HepG2 (cell line): ENCODE measurements at regions not wholly inside any gene's neighbourhood (a gene's known extent, or its start where the extent isn't known, plus 50 kb on each side); places are given as distances from the start of the nearest gene placed in this dataset.

Source experiments
- ATAC-seq: fragments of 200-7000 bp; cut with Tn5 transposase; 3 replicates; pipeline ENCODE4 v1.9.1; 2020; ENCODE audit warnings: mild to moderate bottlenecking, moderate library complexity
- BruUV-seq: library from RNA; stranded (reverse); fragments of 400-500 nt; replicated peaks from 2 replicates; lab custom pipeline; 2021; lab: Mats Ljungman, UMichigan
- CTCF ChIA-PET: fragments of 300-600 bp; formaldehyde crosslinking; extraction: SDS; loops from one replicate; lab custom pipeline; 2021; ENCODE audit warnings: low total read pairs, inconsistent platforms, low intra/inter-chr PET ratio; lab: Yijun Ruan, JAX
- POLR2A ChIA-PET: fragments of 350-600 bp; sonication (Branson Sonifier 250); formaldehyde crosslinking; loops from one replicate; lab custom pipeline; 2020; ENCODE audit warnings: antibody characterized with exemption, inconsistent platforms; lab: Yijun Ruan, JAX
- DNase-seq: peaks from one replicate; pipeline ENCODE4 v3.0.0-alpha.2; 2015; ENCODE audit warnings: low spot score
- FAIRE-seq: peaks from 3 replicates; lab custom pipeline; 2011; peaks lifted over from hg19 to GRCh38; lab: Jason Lieb, UNC
- H2AFZ ChIP-seq: one replicate; pipeline ENCODE4 v1.6.1; 2011; ENCODE audit warnings: low read length, inconsistent platforms
- H3K27ac ChIP-seq: fragments of 300-600 bp; 3 replicates; pipeline ENCODE4 v1.8.0; 2011; ENCODE audit warnings: mixed run types, mild to moderate bottlenecking, mixed read lengths, low read length, inconsistent platforms; ENCODE audit not compliant: insufficient read depth; ENCODE audit errors: extremely low read length
- H3K27me3 ChIP-seq, 2 experiments: fragments of 200-600 bp in 1 of 2; 2 replicates in 1 of 2; 3 replicates in 1 of 2; pipeline versions ENCODE4 v1.6.0 to v1.8.0; 2011; ENCODE audit warnings: low read length in 2 of 2, mild to moderate bottlenecking in 2 of 2, moderate library complexity in 2 of 2, inconsistent platforms in 1 of 2; ENCODE audit not compliant: insufficient read depth in 2 of 2, control insufficient read depth in 1 of 2
- H3K36me3 ChIP-seq, 2 experiments: fragments of 200-600 bp in 1 of 2; replicated peaks in 1 of 2; 2 replicates in 1 of 2; 3 replicates in 1 of 2; pipeline versions ENCODE4 v1.5.1 to v1.8.0; 2011; ENCODE audit warnings: low read length in 2 of 2, inconsistent platforms in 1 of 2; ENCODE audit not compliant: insufficient read depth in 2 of 2, control insufficient read depth in 1 of 2
- H3K4me1 ChIP-seq: 2 replicates; pipeline ENCODE4 v1.5.1; 2012; ENCODE audit warnings: low read length, inconsistent platforms; ENCODE audit not compliant: insufficient read depth
- H3K4me2 ChIP-seq: 2 replicates; pipeline ENCODE4 v1.6.0; 2011; ENCODE audit warnings: low read depth, low read length, inconsistent platforms
- H3K4me3 ChIP-seq, 3 experiments: fragments of 200-600 bp in 1 of 3; sonication (generic), shearing (Covaris generic) in 1 of 3; replicated peaks in 1 of 3; 2 replicates each; pipeline ENCODE4 v1.5.1; 2011 to 2016; ENCODE audit warnings: low read length in 3 of 3, inconsistent platforms in 2 of 3, low read depth in 2 of 3, mild to moderate bottlenecking in 2 of 3, control low read depth in 1 of 3, mixed read lengths in 1 of 3; ENCODE audit not compliant: insufficient read depth in 1 of 3
- H3K79me2 ChIP-seq: one replicate; pipeline ENCODE4 v1.6.1; 2011; ENCODE audit warnings: low read length, inconsistent platforms; ENCODE audit not compliant: insufficient read depth
- H3K9ac ChIP-seq: 2 replicates; pipeline ENCODE4 v1.6.0; 2011; ENCODE audit warnings: mild to moderate bottlenecking, low read depth, low read length, inconsistent platforms; ENCODE audit not compliant: insufficient read depth
- H3K9me3 ChIP-seq: 2 replicates; pipeline ENCODE4 v1.5.1; 2012; ENCODE audit warnings: mild to moderate bottlenecking, low read length
- H4K20me1 ChIP-seq: 2 replicates; pipeline ENCODE4 v1.6.0; 2011; ENCODE audit warnings: inconsistent platforms, mild to moderate bottlenecking, low read length, moderate library complexity; ENCODE audit not compliant: insufficient read depth
- CHD4 ChIP-seq: fragments of 200-600 bp; sonication (generic); IDR thresholded peaks from 2 replicates; pipeline ENCODE4 v1.7.0; 2017; ENCODE audit warnings: mild to moderate bottlenecking, low read length, borderline replicate concordance
- LRRFIP1 ChIP-seq: sonication (generic); formaldehyde crosslinking; conservative IDR thresholded peaks from 2 replicates; pipeline ENCODE4 v1.4.0; 2020; ENCODE audit warnings: missing genetic modification reagents
- POLR2AphosphoS2 ChIP-seq: IDR thresholded peaks from 2 replicates; pipeline ENCODE4 v1.6.1; 2011; ENCODE audit warnings: low read depth, low read length, improper control_type of control experiment
- ZFP90 ChIP-seq: sonication (generic); formaldehyde crosslinking; IDR thresholded peaks from 2 replicates; pipeline ENCODE4 v1.8.0; 2022; ENCODE audit warnings: missing genetic modification reagents, mild to moderate bottlenecking, inconsistent platforms, borderline replicate concordance
- ZNF350 ChIP-seq: sonication (generic); formaldehyde crosslinking; IDR thresholded peaks from 2 replicates; pipeline ENCODE4 v1.4.0; 2020; ENCODE audit warnings: mild to moderate bottlenecking, low read depth, missing genetic modification reagents, borderline replicate concordance
- ZNF407 ChIP-seq: sonication (generic); formaldehyde crosslinking; IDR thresholded peaks from one replicate; pipeline ENCODE4 v1.5.1; 2020; ENCODE audit warnings: mild to moderate bottlenecking, missing genetic modification reagents; ENCODE audit errors: not compliant biosample characterization
- ZNF639 ChIP-seq: conservative IDR thresholded peaks from 2 replicates; pipeline ENCODE4 v1.6.1; 2018; ENCODE audit warnings: missing genetic modification reagents
- ZNF713 ChIP-seq: sonication (generic); formaldehyde crosslinking; IDR thresholded peaks from 2 replicates; pipeline ENCODE4 v1.4.0; 2020; ENCODE audit warnings: mild to moderate bottlenecking, missing genetic modification reagents
- ZNF766 ChIP-seq: sonication (generic); formaldehyde crosslinking; IDR thresholded peaks from 2 replicates; pipeline ENCODE4 v1.5.0; 2020; ENCODE audit warnings: missing genetic modification reagents, borderline replicate concordance
- ZSCAN22 ChIP-seq: sonication (generic); formaldehyde crosslinking; IDR thresholded peaks from 2 replicates; pipeline ENCODE4 v1.4.0; 2020; ENCODE audit warnings: mild to moderate bottlenecking, missing genetic modification reagents
- WGBS: methylation state at CpG from one replicate; pipeline ENCODE4 v1.1.6; 2017; ENCODE audit warnings: low lambda C conversion rate; 5-methylcytosine and 5-hydroxymethylcytosine counted together
- in situ Hi-C: cut with HindIII; loops from 2 replicates; pipeline ENCODE4 v1.10.0; 2017; ENCODE audit warnings: low pct_unique_long_range_greater_than_20kb; ENCODE audit not compliant: extremely low pct_ligation_motif_present
- intact Hi-C: fragments of 100-400 bp; cut with micrococcal nuclease; formaldehyde crosslinking; loops from one replicate; pipeline ENCODE4 v1.10.0; 2022; ENCODE audit not compliant: unreplicated experiment

- Histone ChIP-seq H2AFZ (no peak overlapping the region), H3K27me3 (no peaks in the 10 kb centered on the region), H3K9me3 (peaks cover 93% of the 10 kb centered on the region), H4K20me1 (no peaks in the 10 kb centered on the region), H3K27ac (no peak overlapping the region), H3K9ac (no peak overlapping the region), H3K4me3 (no peak overlapping the region), H3K36me3 (no peaks in the 10 kb centered on the region), H3K4me2 (no peak overlapping the region), H3K4me1 (no peaks in the 10 kb centered on the region), H3K79me2 (no peaks in the 10 kb centered on the region)
- DNase-seq (no peak), FAIRE-seq (no peak), ATAC-seq (no peak)
- intact Hi-C loops = no loop called here
- 0% methylated on average over 1 of the region's 1 CpG for WGBS
- BruUV-seq = no TSS peak
- ChIA-PET CTCF (no interaction called here), POLR2A (no interaction called here)
- in situ Hi-C loops = no loop called here
- no peak for TF ChIP-seq CHD4
- TF ChIP-seq ZFP90 (CRISPR knock-in tag) = no peak
- TF ChIP-seq ZSCAN22 (CRISPR knock-in tag) = no peak
- no peak for TF ChIP-seq ZNF639
- TF ChIP-seq ZNF350 = no peak
- TF ChIP-seq ZNF713 (CRISPR knock-in tag) = no peak
- no peak for TF ChIP-seq ZNF407 (CRISPR knock-in tag)
- no peak for TF ChIP-seq LRRFIP1 (CRISPR knock-in tag)
- no peak for TF ChIP-seq POLR2AphosphoS2
- TF ChIP-seq ZNF766 (CRISPR knock-in tag) = no peak
Measured at GRCh38 chr7:145860809-145861208, 255.8 kb upstream of the CNTNAP2 start.
